Mammary epithelial cell (primary cell): ENCODE measurements at regions not wholly inside any gene's neighbourhood (a gene's known extent, or its start where the extent isn't known, plus 50 kb on each side); places are given as distances from the start of the nearest gene placed in this dataset.
A peak's percentile ranks its signal among the peaks of the same experiment; 100 is the strongest.

Source experiments
- CTCF ChIP-seq, 2 donors: IDR thresholded peaks in 1 of 2; conservative IDR thresholded peaks in 1 of 2; 2 replicates each; pipeline ENCODE4 v1.5.1; 2011 to 2012; ENCODE audit warnings: inconsistent platforms in 2 of 2, low read length in 2 of 2, mild to moderate bottlenecking in 2 of 2, control low read depth in 1 of 2, low read depth in 1 of 2; ENCODE audit not compliant: insufficient read depth in 1 of 2; ENCODE audit errors: extremely low read depth in 1 of 2
- EZH2 ChIP-seq: IDR thresholded peaks from 2 replicates; pipeline ENCODE4 v1.6.1; 2012; ENCODE audit warnings: low read length, inconsistent platforms, borderline replicate concordance

GRCh38 chrX:27336466-27337091 lies 126.6 kb downstream of the PPP4R3C start:
- peak; percentile 92 to 97 for TF ChIP-seq CTCF (conservative IDR thresholded peaks at IDR 0.05 in 1 of 2, IDR thresholded peaks at IDR 0.05 in 1 of 2; ENCODE audit: extremely low read depth in 1 of 2, insufficient read depth in 1 of 2, low read depth in 1 of 2, low read length in 2 of 2)
- no peak for TF ChIP-seq EZH2
